GM19395 (cell line): ENCODE measurements at regions not wholly inside any gene's neighbourhood (a gene's known extent, or its start where the extent isn't known, plus 50 kb on each side); places are given as distances from the start of the nearest gene placed in this dataset.
"Not testable (repeated sequence)": the region's sequence is repeated elsewhere in the genome, so short reads cannot be mapped to it uniquely, and the experiment has no call there.

Experiments
- ATAC-seq: cut with Tn5 transposase; IDR thresholded peaks from one replicate; pipeline ENCODE4 v1.9.1; 2021; ENCODE audit warnings: mild to moderate bottlenecking, moderate library complexity; ENCODE audit not compliant: unreplicated experiment

DNA sequence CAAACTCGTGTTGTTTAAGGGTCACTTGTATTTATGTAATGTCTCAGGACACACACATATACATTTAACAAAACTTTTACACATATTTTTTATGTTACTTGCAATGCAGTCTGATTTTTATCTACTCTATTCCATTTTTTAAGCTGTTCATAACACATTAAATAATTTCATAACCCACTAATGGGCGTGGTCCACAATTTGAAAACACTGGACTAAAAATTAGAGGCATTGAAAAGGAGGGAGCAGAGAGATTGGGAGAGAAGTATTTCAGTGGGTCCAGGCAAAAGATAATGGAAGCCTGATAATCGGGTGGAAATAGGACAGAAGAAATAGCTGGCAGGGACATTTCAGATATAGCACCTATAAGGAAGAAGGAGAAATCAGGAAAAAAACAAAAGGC lies 597.3 kb upstream of the CLINT1 start:
- ATAC-seq, result no peak

DNA sequence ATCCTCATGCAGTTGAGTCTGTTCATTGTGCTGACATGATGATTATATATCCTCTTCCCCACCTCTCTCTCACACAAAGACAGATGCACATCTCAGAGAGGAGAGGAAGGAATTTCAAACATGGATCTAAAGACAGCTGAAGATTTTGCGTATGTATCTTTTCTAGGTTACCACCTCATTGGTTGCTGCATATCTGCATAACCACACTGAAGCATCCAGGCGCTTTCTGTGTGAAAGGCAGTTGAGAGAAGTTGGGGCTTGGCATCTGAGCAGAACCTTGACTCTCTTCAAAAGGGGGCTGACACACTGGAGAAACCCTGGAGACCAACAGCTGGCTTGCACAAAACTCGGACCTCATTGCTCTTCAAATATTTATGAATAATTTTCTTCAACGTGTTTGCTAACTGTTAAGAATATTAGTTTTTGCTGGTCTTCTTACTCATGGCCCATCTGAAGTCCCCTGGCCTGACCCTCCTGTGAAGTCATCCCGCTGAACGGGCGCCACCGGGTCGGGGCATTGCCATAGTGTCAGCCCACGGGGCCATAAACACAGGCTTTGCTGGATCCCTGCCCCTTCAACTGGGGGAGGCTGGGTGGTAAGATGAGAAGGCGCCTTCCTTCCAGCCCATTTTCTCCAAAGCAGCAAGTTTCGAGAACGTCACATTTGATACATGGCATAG lies 593.2 kb upstream of the CLINT1 start:
- no peak for ATAC-seq

DNA sequence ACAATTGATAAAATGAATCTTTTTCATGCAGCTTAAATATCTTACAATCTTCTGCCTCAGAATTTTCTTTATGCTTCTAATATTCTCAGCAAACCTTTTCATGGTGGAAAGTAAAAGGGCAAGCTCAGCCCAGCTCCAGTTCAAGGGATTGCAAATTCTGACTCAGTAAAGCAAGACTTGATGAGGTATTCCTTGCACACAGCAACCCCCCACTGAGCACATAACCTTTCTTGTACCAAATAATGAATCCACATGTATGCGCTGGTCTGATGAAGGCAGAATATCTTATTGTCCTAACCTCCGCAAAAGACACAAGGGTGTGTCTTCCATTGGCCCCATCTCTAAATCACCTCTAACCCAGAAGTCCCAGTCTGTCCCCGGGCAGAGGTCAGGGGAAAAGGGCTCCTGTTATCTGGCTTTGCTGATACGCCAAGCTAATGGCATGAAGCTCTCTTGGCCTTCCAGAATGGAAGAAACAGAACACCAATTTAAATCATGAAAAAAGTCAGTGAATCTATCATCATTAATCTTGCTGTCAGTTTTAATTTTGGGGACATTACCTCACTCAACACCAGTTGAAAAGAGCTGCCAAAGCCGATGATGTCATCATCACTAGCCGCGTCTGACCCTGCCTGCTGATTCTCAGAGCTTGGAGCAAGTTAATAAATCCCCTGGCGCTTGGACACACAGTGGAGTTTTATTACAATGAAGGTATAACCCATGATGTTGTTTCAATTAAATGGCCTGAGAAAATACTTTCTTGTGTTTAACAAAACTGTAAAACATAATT lies 592.5 kb upstream of the CLINT1 start:
- ATAC-seq, result no peak

DNA sequence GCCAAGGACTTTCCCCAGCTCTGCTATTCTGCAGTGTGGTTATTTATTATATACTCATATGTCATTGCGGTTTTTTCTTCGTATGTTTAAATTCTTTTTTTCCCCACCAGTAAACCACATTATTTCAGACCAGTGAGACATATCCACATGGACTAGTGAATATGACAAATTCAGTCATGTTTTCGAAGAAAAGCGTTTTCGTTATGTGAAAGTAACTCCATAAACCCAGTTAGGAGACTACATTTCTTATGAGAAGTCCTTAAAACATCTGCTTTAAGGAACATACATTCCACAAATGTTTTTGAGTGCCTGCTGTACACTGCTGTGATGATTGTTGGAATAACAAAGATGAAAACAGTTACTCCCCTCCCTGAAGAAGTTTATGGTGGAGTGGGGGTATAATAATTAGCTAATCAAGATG lies 591.8 kb upstream of the CLINT1 start:
- ATAC-seq, result no peak

DNA sequence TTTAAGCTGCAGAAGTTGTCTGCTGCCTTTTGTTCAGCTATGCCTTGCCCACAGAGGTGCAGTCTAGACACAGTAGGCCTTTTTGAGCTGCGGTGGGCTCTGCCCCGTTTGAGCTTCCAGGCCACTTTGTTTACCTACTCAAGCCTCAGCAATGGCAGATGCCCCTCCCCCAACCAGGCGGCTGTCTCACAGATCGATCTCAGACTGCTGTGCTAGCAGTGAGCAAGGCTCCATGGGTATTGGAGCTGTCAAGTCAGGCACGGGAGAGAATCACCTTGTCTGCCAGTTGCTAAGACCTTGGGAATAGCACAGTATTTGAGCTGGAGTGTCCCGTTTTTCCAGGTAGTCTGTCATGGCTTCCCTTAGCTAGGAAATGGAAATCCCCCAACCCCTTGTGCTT lies 587.8 kb upstream of the CLINT1 start:
- not testable (repeated sequence) for ATAC-seq

DNA sequence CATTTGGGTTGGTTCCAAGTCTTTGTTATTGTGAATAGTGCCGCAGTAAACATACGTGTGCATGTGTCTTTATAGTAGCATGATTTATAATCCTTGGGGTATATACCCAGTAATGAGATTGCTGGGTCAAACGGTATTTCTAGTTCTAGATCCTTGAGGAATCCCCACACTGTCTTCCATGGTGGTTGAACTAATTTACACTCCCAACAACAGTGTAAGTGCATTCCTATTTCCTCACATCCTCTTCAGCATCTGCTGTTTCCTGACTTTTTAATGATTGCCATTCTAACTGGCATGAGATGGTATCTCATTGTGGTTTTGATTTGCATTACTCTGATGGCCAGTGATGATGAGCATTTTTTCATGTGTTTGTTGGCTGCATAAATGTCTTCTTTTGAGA lies 580.3 kb upstream of the CLINT1 start:
- not testable (repeated sequence) for ATAC-seq

DNA sequence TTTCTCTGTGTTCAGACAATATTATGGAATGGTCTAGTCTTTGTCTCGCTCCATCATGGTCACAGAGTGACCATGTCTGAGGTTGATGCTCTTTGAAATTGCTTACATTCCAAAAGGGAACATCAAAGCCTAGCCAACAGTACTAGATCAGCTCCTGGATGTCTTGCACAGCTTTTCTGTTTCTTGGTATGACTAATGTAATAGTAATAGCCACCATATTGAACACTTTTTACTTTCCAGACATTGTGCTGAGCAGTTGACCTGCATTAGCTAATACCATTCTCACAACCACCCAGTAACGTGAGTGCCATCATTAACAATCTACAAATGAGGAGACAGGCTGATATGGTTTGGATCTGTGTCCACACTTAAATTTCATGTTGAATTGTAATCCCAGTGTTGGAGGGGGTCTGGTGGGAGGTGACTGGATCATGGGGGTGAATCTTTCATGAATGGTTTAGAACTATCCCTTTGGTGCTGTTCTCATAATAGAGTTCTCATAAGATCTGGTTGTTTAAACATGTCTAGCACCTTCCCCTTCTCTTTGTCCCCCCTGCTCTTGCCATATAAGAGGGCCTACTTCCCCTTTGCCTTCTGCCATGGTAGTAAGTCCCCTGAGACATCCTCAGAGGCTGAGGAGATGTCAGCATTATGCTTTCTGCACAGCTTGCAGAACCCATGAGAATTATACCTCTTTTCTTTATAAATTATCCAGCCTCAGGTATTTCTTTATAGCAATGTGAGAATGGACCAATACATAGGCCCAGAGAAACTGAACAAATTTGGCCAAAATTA lies 577.5 kb upstream of the CLINT1 start:
- ATAC-seq, result no peak

DNA sequence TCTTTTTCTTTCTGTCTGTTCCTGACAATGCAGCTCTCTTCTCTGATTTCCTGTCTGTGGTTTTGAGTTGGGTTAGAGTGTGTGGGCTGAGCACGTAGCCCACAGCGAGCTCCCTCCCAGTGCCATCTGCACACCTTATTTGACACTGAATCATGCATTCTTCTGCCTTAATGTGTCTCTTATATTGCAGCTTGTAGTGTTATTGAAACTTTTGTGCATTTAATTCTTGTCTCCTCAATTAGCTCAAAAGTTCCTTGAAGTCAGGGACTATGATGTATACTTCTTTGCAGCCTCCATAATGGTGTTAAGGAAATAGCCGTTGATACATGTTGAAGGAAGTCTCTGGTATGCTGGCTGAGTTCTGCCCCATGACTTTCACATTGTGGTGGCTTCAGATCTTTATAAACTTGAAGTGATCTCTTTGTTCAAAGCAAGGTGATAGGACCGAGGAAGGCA lies 576.2 kb upstream of the CLINT1 start:
- peak; percentile 83 for ATAC-seq

DNA sequence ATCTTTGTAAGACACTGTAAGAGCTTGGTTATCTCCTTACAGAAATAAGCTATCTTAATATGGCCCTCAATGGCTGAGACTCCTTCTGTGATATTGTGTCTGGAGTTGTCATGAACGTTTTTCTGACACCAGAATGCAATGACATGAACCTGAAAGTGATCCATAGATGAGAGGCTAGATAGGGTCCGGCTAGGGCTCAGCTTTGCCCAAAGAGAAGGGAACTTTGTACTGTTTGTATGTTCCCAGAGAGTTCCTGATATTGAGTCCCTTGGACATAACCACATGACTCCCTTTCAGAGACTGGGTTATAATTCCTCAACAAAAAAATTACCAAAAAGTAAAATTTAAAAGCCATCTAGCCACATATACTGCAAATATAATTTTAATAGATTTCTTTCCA lies 575.8 kb upstream of the CLINT1 start:
- ATAC-seq, result peak; percentile 8

DNA sequence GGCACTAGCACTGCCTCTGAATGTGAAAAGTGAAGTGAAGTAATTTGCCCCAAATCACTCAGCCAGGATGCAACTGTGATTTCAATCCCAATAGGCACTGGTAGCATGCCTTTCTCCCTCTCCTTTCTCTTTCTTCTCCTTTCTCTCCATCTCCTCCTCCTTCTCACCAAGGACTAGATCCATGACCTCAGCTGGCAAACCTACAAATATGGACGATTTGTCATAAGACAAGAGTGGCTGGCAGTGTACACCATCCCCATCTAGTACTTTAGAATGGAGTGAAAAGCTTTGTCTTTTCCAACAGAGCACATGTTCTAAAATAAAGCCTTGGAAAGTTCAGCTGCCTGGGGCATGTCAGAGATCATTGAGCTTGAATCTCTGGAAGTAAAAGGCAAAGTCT lies 574.7 kb upstream of the CLINT1 start:
- ATAC-seq, result no peak

DNA sequence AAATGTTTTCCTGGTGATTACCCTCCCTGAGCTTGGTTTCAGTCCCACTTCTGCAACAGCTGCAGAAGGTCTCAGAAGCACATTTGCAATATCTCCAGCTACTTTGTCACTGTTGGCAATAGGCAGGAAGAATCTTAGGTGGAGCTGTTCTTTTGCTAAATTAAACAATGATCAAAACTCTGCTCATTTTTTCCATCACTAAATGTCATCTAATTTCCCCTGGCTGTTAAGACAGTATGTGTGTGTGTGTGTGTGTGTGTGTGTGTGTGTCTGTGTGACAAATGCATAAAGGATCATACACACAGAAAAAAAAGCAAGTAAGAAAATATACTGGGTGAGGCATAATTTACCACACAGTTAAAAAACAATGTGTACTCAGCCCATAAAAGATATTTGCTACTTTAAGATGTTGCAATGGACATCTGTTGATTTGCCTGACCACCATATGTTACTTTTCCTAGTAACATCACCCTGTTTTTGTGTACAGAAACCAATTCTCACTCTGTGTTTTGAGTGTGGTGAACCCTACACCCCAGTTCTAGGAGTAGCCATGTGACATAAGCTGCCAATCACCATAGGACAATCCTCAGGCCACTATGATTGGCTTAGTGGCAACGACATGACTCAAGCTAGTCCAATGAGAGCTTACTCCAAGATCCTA lies 572.6 kb upstream of the CLINT1 start:
- peak; percentile 42 for ATAC-seq

DNA sequence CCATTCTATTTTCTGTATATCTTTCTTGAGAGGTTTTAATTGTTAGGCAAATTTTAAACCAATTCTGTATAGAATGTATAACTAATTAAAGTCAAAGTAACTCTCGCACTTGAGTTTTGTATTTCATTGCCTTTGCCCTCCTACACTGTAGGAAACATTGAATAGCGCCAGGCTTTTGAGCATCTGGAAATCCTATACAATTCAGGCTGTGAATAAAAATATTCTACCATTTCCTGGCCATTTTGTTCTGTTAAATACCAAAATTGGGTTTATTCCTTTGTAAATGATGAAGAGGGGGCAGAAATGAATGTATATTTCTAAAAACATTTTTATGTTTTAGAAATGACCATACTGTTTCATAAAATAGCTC lies 571.8 kb upstream of the CLINT1 start:
- ATAC-seq, result no peak

DNA sequence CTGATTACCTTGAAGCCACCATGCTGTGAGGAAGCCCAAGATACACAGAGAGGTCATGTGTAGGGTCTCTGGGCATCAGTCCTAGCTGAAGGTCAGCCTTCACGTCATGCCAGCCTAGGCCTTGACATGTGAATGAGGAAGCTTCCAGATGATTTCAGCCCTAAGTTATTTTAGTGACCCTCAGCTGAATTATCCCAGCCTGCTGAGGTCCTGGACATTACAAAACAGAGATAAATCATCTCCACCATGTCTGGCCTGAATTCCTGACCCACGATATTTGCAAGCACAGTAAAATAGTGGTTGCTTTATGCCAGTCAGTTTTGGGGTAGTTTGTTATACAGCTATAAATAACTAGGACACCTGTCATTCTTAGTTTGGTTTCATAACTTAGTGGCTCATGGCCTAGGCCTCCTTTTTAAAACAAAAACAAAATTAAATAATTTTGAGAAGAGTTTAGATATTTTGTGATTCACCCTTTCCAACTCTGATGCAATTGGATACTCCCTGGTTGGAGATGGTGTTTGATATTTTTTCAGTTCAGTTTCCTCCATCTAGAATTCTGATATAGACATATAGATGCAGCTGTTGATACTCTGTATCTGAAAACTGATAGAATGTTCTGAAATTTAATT lies 571.3 kb upstream of the CLINT1 start:
- no peak for ATAC-seq

DNA sequence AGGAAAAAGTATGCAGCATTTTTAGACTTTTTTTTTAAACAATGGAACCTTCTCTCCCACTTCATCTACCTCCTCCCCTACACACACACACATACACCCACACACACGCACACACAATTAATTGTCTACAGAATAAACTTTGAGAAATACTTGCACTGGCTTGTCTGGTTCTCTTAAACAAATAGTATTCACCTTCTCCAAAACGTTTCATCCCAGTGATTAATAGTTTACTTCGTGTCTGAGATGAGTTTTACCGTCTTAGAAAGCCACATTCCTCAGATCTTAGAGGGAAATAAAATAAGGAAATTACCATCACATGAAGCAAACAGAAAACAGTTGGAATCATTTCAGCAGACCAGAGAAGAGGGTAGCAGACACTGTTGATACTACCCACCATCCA lies 570.6 kb upstream of the CLINT1 start:
- no peak for ATAC-seq

DNA sequence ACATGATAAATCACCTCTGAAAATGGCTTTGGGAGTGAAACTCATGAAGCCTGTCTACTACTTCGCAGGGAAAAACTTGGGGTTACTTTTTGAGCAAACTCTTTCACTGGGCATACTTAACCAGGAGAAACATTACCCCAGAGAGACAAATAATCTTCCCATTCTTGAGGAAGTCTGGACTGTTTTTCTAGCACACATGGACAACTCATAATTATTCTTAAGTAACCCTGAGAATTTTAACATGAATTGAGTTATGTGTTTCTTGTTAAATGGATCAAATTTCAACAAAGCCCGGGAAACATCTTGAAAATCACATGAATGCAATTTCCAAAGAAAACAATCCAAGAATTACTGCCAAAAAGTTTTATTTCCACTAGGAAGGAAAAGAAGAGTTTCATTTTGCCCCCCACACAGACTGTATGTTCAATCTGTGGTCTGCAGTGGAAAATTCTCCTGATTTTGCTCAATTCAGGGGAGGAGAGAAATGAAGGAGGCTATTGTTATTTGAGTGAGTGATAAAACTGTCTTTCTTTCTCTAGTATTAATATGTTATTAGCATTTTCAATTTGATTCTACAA lies 564.8 kb upstream of the CLINT1 start:
- ATAC-seq, result no peak

DNA sequence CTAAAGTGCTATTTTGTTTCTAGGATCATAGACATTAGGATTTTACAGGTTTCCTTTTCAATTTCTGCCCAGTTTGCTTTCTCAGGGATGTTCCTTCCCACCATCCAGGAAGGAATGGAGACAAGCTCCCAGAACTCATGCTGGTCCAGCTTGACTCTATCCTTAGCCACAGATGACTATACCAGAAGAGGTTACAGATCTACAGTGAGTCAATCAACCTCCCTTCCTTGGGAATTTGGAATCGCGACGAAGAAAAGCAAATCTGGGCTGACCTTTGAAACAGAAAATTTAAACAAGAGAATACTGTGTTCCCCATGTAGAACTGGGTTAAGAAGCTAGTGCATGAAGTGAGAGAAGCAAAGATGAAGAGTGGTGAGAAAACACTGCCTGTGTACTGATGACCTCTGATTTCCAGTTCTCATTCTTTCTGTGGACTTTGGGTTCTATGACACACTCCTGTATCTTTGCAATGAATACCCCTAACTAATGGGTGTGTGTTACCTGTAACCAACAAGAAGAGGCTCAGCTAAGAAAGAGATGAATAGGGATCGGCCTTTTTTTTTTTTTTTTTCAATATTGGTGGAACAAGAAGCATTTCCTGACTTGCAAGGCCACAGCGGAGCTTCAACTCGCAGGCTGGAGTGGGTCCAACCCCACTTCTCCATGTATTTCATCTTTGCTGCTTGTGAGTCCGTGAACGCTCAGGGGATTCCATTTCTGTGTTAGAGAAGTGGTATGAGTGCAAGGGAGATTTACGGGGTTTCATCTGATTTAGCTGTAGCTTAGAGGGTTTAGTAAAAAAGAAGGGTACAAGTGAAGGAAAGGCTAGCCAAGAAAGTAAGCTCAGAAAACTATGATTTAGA lies 563.9 kb upstream of the CLINT1 start:
- no peak for ATAC-seq

DNA sequence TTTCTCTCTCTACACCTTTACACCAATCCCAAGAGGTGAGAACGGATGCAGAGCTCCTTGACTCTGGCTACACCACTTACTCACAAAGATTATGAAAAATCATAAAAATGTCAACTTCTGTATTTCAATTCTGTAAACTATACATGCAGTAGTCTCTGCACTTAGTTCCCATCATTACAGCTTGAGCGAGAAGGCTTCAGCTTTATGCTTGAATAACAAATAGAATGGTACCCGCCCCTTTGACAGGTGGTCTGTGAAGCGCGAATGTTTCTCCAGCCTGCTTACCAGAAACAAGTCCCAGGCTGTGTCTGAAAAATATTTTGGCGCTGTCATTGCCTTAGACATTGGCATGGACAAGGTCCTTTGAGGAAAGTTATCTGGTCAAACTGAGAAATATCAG lies 562.4 kb upstream of the CLINT1 start:
- ATAC-seq, result no peak

DNA sequence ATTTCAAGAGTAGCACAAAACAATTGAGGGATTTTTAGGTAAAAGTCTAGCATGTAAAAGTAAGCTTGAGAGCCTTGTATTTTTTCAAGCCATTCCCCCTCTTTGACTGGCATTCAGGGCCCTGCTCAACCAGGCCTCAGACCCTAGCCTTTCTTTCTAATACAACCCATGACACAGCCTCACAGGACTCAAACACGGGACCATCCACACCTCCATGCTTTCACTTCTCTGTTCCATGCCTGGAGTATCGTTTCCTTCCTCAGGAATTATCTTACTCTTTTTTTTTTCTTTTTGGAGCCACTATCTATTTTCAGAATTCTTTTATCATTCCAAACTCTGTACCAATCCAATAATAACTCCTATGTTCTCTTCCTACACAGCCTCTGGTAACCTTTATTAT lies 560.2 kb upstream of the CLINT1 start:
- ATAC-seq, result no peak

DNA sequence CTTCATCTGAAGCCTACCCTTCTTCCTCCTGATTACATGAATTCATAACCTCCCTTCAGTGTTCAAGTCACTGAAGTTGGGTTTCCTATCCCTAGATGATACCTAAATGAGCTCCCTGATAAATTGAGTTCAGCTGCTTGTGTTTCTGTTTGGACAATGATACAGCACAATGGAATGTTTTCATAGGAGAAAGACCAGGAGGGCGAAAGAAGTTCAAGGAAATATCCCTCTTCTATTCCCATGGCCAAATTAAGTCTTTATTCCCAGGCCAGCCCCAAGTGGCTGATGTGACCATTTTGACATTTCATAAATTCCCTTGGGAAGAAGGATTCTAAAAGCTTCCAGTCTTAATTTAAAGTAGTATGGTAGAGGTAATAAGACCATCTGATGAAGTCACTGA lies 555.8 kb upstream of the CLINT1 start:
- ATAC-seq, result no peak
